Epithelial cell of proximal tubule (primary cell): ENCODE measurements at regions not wholly inside any gene's neighbourhood (a gene's known extent, or its start where the extent isn't known, plus 50 kb on each side); places are given as distances from the start of the nearest gene placed in this dataset.

Experiments used
- DNase-seq: peaks from one replicate; pipeline ENCODE4 v3.0.0-alpha.2; 2011; ENCODE audit warnings: low read depth
- H3K4me3 ChIP-seq: 2 replicates; pipeline ENCODE4 v1.5.1; 2011; ENCODE audit warnings: low read depth, mild to moderate bottlenecking, low read length
- TF ChIP-seq, protein P1 (sequence below): conservative IDR thresholded peaks from 2 replicates; pipeline ENCODE4 v1.5.1; 2012; ENCODE audit warnings: low read depth, mild to moderate bottlenecking, low read length

DNA sequence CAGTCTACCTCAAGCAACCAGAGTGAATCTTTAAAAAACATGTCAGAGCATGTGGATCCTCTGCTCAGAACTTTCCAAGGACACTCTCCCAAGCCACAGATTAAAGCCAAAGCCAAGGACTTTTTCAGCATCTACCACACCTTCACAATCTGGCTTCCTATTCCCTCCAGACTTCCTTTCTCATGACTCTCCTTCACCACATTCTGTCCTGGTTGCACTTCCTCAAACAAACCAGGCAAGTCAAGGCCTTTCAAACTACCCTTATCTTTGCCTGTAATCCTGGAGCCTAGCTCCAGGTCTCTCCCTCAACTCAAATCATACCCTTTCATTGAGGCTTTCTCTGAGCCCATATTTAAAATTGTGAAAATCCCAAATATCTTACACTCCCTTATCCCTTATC lies 191.6 kb upstream of the GALNTL6 start:
- TF ChIP-seq, protein P1, sequence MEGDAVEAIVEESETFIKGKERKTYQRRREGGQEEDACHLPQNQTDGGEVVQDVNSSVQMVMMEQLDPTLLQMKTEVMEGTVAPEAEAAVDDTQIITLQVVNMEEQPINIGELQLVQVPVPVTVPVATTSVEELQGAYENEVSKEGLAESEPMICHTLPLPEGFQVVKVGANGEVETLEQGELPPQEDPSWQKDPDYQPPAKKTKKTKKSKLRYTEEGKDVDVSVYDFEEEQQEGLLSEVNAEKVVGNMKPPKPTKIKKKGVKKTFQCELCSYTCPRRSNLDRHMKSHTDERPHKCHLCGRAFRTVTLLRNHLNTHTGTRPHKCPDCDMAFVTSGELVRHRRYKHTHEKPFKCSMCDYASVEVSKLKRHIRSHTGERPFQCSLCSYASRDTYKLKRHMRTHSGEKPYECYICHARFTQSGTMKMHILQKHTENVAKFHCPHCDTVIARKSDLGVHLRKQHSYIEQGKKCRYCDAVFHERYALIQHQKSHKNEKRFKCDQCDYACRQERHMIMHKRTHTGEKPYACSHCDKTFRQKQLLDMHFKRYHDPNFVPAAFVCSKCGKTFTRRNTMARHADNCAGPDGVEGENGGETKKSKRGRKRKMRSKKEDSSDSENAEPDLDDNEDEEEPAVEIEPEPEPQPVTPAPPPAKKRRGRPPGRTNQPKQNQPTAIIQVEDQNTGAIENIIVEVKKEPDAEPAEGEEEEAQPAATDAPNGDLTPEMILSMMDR = no peak
- H3K4me3 ChIP-seq = no peak overlapping the region
- DNase-seq = no peak

DNA sequence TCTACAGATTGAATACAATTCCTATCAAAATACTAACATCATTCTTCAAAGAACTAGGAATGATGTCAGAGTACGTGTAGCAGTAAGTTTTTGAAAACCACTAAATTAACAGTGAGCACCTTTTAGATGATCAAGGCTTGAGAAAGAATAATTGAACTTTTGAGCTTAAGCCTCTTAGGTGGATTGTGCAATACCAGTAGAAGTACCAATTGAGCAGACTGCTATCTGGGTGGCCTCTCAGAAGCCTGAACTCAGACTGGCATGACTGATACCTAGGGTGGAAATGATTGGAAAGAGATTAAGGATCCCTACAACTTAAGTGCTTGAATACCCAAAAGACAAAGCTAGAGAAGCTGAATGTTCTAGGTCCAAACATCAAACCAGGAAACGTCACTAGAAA lies 200.3 kb upstream of the GALNTL6 start:
- no peak overlapping the region for H3K4me3 ChIP-seq
- no peak for DNase-seq
- TF ChIP-seq, protein P1 = no peak

DNA sequence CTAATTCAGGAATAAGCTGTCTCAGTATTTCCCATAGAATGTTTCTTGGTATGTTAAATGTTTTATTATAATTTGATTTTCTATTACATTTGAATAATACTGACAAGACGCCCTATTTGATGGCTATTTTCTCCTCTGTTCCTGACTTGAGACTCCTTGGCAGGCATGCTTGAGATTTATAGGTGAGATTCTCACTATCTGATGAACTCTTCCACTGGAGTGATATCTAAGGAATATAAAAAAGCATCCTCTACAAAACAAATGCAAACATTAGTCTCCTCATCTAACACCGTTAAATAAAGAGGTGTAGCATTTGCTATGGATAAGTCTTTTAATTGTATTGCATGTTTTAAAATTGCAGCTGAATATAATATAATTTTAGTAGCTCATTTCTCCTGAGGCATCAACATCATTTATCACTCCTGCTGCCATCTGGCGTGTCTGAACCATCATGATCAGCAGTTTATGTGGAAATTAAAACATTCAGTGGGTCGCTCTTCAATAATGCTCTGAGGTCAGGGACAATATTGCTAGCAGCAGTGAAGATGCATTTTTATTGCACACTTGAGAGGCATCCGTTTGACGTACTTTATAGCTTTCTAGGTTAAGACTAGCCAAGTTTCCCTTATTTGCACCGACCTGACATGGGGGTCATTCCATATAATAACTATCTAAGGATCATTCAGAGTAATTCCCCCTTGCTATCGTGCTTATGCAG lies 210.4 kb upstream of the GALNTL6 start:
- no peak overlapping the region for H3K4me3 ChIP-seq
- no peak for DNase-seq
- TF ChIP-seq, protein P1 = no peak

DNA sequence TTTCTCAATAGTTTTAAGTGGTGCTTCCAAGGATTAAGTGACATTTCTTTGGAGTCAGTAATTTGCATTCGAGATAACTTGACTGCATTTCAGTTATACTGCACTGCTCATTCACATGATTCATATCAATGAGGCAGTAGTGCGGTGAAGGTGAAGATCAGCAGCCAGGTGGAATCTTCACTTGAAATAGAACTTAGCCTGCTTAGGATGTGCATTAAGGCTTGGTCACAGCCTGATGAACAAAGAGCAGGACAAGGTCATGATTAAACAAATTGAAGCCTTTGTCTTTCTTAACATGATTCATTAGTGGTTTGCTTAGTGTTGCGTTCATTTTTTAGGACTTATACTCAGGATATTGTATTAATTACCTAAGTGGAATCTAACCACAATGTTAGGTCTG lies 212.1 kb upstream of the GALNTL6 start:
- no peak for DNase-seq
- TF ChIP-seq, protein P1 = no peak
- H3K4me3 ChIP-seq = no peak overlapping the region

DNA sequence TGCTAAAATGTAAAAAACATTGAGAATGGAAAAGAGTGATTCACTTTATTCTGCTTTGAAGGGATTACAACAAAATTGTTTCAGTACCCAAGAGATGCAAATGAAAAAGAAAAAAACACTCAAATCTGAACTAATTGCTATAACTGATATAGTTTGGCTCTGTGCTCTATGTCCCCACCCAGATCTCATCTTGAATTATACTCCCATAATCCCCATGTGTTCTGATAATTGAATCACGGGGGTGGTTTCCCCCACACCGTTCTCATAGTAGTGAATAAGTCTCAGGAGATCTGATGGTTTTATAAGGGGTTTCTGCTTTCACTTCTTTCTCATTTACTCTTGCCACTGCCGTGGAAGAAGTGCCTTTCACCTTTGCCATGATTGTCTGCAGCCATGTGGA lies 213.6 kb upstream of the GALNTL6 start:
- TF ChIP-seq, protein P1 = no peak
- no peak overlapping the region for H3K4me3 ChIP-seq
- no peak for DNase-seq

DNA sequence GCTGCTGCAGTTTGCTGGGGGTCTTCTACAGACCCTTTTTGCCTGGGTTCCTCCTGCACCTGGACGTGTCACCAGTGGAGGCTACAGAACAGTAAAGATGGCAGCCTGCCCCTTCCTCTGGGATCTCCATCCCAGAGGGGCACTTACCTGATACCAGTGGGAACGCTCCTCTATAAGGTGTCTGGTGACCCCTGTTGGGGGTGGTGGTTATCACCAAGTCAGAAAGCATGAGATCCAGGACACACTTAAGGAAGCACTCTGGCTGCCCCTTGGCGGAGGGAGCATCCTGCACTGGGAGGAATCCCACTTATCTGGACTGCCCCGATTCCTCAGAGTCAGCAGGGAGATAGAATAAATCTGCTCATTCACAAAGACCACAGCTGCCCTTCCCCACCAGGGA lies 218.9 kb upstream of the GALNTL6 start:
- TF ChIP-seq, protein P1 = no peak
- H3K4me3 ChIP-seq = no peak overlapping the region

DNA sequence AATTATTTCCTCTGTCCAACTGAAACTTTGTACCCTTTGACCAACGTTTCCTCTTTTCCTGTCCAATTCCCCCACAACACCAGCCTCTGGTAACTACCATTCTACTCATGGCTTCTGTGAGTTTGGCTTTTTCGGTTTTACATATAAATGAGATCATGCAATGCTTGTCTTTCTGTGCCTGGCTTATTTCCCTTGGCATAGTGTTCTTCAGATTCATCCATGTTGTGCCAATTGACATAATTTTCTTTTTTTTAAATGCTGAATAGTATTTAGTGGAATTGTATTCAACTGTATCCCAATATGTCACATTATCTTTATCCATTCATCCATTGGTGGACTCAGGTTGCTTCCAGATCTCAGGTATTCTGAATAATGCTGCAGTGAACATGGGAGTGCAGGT lies 222.5 kb upstream of the GALNTL6 start:
- no peak for DNase-seq
- no peak overlapping the region for H3K4me3 ChIP-seq
- TF ChIP-seq, protein P1 = no peak

More for the DNA sequence above, 218.9 kb upstream of the GALNTL6 start:
- DNase-seq = no peak
